H9 (cell line): ENCODE measurements at regions not wholly inside any gene's neighbourhood (a gene's known extent, or its start where the extent isn't known, plus 50 kb on each side); places are given as distances from the start of the nearest gene placed in this dataset.

Experiments
- DNase-seq: peaks from one replicate; pipeline ENCODE4 v3.0.0-alpha.2; 2017
- H2AFZ ChIP-seq: one replicate; pipeline ENCODE4 v1.6.1; 2013; ENCODE audit warnings: mild to moderate bottlenecking, low read length, control low read depth, moderate library complexity
- H2AK5ac ChIP-seq: 2 replicates; pipeline ENCODE4 v1.6.1; 2013; ENCODE audit warnings: low read length, control low read depth, mixed read lengths; ENCODE audit not compliant: insufficient read length
- H2BK120ac ChIP-seq: one replicate; pipeline ENCODE4 v1.6.1; 2013; ENCODE audit warnings: low read depth, mild to moderate bottlenecking, low read length, control low read depth, inconsistent platforms; ENCODE audit not compliant: poor library complexity, severe bottlenecking
- H2BK12ac ChIP-seq: 2 replicates; pipeline ENCODE4 v1.6.1; 2013; ENCODE audit warnings: low read length, control low read depth, mixed read lengths, low read depth; ENCODE audit not compliant: insufficient read length
- H2BK15ac ChIP-seq: 2 replicates; pipeline ENCODE4 v1.6.1; 2013; ENCODE audit warnings: low read depth, low read length, control low read depth
- H2BK20ac ChIP-seq: one replicate; pipeline ENCODE4 v1.6.1; 2013; ENCODE audit warnings: low read depth, mild to moderate bottlenecking, low read length, control low read depth, inconsistent platforms; ENCODE audit not compliant: poor library complexity, severe bottlenecking
- H2BK5ac ChIP-seq: 2 replicates; pipeline ENCODE4 v1.6.1; 2013; ENCODE audit warnings: low read length, control low read depth, mixed read lengths; ENCODE audit not compliant: insufficient read length
- H3K14ac ChIP-seq: 2 replicates; pipeline ENCODE4 v1.6.1; 2013; ENCODE audit warnings: low read length, control low read depth; ENCODE audit not compliant: insufficient read depth
- H3K18ac ChIP-seq: 2 replicates; pipeline ENCODE4 v1.6.1; 2013; ENCODE audit warnings: low read depth, mild to moderate bottlenecking, mixed read lengths, low read length, control low read depth; ENCODE audit not compliant: insufficient read length
- H3K23ac ChIP-seq: 2 replicates; pipeline ENCODE4 v1.6.1; 2013; ENCODE audit warnings: low read length, control low read depth, mixed read lengths, low read depth; ENCODE audit not compliant: insufficient read length
- H3K23me2 ChIP-seq: 2 replicates; pipeline ENCODE4 v1.6.1; 2013; ENCODE audit warnings: low read depth, mild to moderate bottlenecking, mixed read lengths, low read length, control low read depth; ENCODE audit not compliant: insufficient read length, poor library complexity, severe bottlenecking
- H3K27ac ChIP-seq: 2 replicates; pipeline ENCODE4 v1.5.1; 2013; ENCODE audit warnings: low read length, control low read depth, mixed read lengths, low read depth; ENCODE audit not compliant: insufficient read length
- H3K27me3 ChIP-seq: 2 replicates; pipeline ENCODE4 v1.6.1; 2013; ENCODE audit warnings: low read length, control low read depth, inconsistent platforms; ENCODE audit not compliant: insufficient read depth
- H3K4ac ChIP-seq: 2 replicates; pipeline ENCODE4 v1.6.1; 2013; ENCODE audit warnings: low read depth, mild to moderate bottlenecking, control low read depth, inconsistent platforms, low read length, moderate library complexity
- H3K4me1 ChIP-seq: 2 replicates; pipeline ENCODE4 v1.6.1; 2013; ENCODE audit warnings: low read length, control low read depth, inconsistent platforms; ENCODE audit not compliant: insufficient read depth
- H3K4me2 ChIP-seq: 2 replicates; pipeline ENCODE4 v1.6.1; 2013; ENCODE audit warnings: low read length, control low read depth, mixed read lengths; ENCODE audit not compliant: insufficient read length, insufficient read depth
- H3K56ac ChIP-seq: 2 replicates; pipeline ENCODE4 v1.6.1; 2013; ENCODE audit warnings: low read depth, mild to moderate bottlenecking, mixed read lengths, low read length, control low read depth; ENCODE audit not compliant: insufficient read length
- H3K79me1 ChIP-seq: 2 replicates; pipeline ENCODE4 v1.6.1; 2013; ENCODE audit warnings: low read depth, mild to moderate bottlenecking, moderate library complexity, low read length, control low read depth, inconsistent platforms; ENCODE audit not compliant: insufficient read depth, poor library complexity, severe bottlenecking
- H3K79me2 ChIP-seq: 2 replicates; pipeline ENCODE4 v1.6.1; 2013; ENCODE audit warnings: low read length, control low read depth, inconsistent platforms; ENCODE audit not compliant: insufficient read depth
- H3K9ac ChIP-seq: 2 replicates; pipeline ENCODE4 v1.6.1; 2013; ENCODE audit warnings: low read length, control low read depth, mixed read lengths; ENCODE audit not compliant: insufficient read length; ENCODE audit errors: extremely low read depth
- H3K9me3 ChIP-seq: one replicate; pipeline ENCODE4 v1.6.1; 2013; ENCODE audit warnings: low read depth, low read length, inconsistent platforms; ENCODE audit not compliant: control insufficient read depth
- H3T11ph ChIP-seq: one replicate; pipeline ENCODE4 v1.6.1; 2013; ENCODE audit warnings: mild to moderate bottlenecking, low read length, control low read depth, inconsistent platforms
- H4K20me1 ChIP-seq: one replicate; pipeline ENCODE4 v1.6.1; 2013; ENCODE audit not compliant: control insufficient read depth, insufficient read length, insufficient read depth
- H4K5ac ChIP-seq: 2 replicates; pipeline ENCODE4 v1.6.1; 2013; ENCODE audit warnings: low read depth, mild to moderate bottlenecking, mixed read lengths, low read length, control low read depth; ENCODE audit not compliant: insufficient read length
- H4K8ac ChIP-seq: replicated peaks from 2 replicates; pipeline ENCODE4 v1.6.1; 2013; ENCODE audit warnings: low read length, control low read depth, mixed read lengths, low read depth; ENCODE audit not compliant: insufficient read length
- H4K91ac ChIP-seq: 2 replicates; pipeline ENCODE4 v1.6.1; 2013; ENCODE audit warnings: low read depth, mild to moderate bottlenecking, moderate library complexity, mixed read lengths, low read length, control low read depth; ENCODE audit not compliant: insufficient read length
- H3K27ac Mint-ChIP-seq, 3 experiments: 2 replicates in 2 of 3; 3 replicates in 1 of 3; pipeline ENCODE4 v1.8.0; 2020 to 2021; ENCODE audit warnings: mixed read lengths in 3 of 3, mild to moderate bottlenecking in 1 of 3, moderate library complexity in 1 of 3
- H3K27me3 Mint-ChIP-seq: 2 replicates; pipeline ENCODE4 v1.8.0; 2021; ENCODE audit warnings: low read depth, mild to moderate bottlenecking, moderate library complexity, mixed read lengths
- H3K36me3 Mint-ChIP-seq, 3 experiments: 2 replicates in 2 of 3; 3 replicates in 1 of 3; pipeline ENCODE4 v1.8.0; 2020 to 2021; ENCODE audit warnings: low read depth in 3 of 3, mixed read lengths in 3 of 3; ENCODE audit not compliant: insufficient read depth in 1 of 3
- H3K4me1 Mint-ChIP-seq, 2 experiments: 2 replicates each; pipeline ENCODE4 v1.8.0; 2020; ENCODE audit warnings: mixed read lengths in 2 of 2
- H3K4me3 Mint-ChIP-seq, 2 experiments: 2 replicates in 1 of 2; 3 replicates in 1 of 2; pipeline ENCODE4 v1.8.0; 2020 to 2021; ENCODE audit warnings: mild to moderate bottlenecking in 2 of 2, mixed read lengths in 2 of 2, moderate library complexity in 1 of 2
- H3K9me3 Mint-ChIP-seq, 2 experiments: 2 replicates in 1 of 2; 3 replicates in 1 of 2; pipeline ENCODE4 v1.8.0; 2020; ENCODE audit warnings: mild to moderate bottlenecking in 2 of 2, mixed read lengths in 2 of 2, moderate library complexity in 1 of 2
- WGBS: extraction: QIAGEN DNeasy Blood & Tissue Kit; methylation state at CpG from one replicate; pipeline ENCODE4 v1.1.7; 2013; ENCODE audit warnings: missing lambda C conversion rate, low lambda C conversion rate, mixed read lengths; ENCODE audit not compliant: insufficient read length; ENCODE audit errors: extremely low coverage; 5-methylcytosine and 5-hydroxymethylcytosine counted together
- TF ChIP-seq, protein P1 (sequence below): fragments of 200-600 bp; sonication (generic); conservative IDR thresholded peaks from 3 replicates; pipeline ENCODE4 v1.8.0; 2021; ENCODE audit warnings: antibody characterized with exemption, mild to moderate bottlenecking

GRCh38 chr14:83251402-83251801 is 1717.7 kb upstream of the SEL1L start:
- Histone ChIP-seq H2BK120ac (no peak overlapping the region), H3K27ac (no peak overlapping the region), H3K56ac (no peak overlapping the region), H4K5ac (no peak overlapping the region), H2BK12ac (no peak overlapping the region), H2BK20ac (no peak overlapping the region), H3K23ac (no peak overlapping the region), H3T11ph (no peak overlapping the region), H4K91ac (no peak overlapping the region), H2AFZ (no peak overlapping the region), H3K27me3 (no peaks in the 10 kb centered on the region), H2BK5ac (no peak overlapping the region), H3K4me2 (no peak overlapping the region), H3K9ac (no peak overlapping the region), H3K9me3 (no peaks in the 10 kb centered on the region), H4K20me1 (no peaks in the 10 kb centered on the region), H3K4ac (no peak overlapping the region), H2BK15ac (no peak overlapping the region), H3K18ac (no peak overlapping the region), H3K79me1 (no peaks in the 10 kb centered on the region), H2AK5ac (no peak overlapping the region), H3K23me2 (no peaks in the 10 kb centered on the region), H3K4me1 (no peaks in the 10 kb centered on the region), H3K79me2 (no peaks in the 10 kb centered on the region), H3K14ac (no peak overlapping the region), H4K8ac (no peak overlapping the region)
- no peaks in the 10 kb centered on the region for H3K27me3 Mint-ChIP-seq
- TF ChIP-seq, protein P1, sequence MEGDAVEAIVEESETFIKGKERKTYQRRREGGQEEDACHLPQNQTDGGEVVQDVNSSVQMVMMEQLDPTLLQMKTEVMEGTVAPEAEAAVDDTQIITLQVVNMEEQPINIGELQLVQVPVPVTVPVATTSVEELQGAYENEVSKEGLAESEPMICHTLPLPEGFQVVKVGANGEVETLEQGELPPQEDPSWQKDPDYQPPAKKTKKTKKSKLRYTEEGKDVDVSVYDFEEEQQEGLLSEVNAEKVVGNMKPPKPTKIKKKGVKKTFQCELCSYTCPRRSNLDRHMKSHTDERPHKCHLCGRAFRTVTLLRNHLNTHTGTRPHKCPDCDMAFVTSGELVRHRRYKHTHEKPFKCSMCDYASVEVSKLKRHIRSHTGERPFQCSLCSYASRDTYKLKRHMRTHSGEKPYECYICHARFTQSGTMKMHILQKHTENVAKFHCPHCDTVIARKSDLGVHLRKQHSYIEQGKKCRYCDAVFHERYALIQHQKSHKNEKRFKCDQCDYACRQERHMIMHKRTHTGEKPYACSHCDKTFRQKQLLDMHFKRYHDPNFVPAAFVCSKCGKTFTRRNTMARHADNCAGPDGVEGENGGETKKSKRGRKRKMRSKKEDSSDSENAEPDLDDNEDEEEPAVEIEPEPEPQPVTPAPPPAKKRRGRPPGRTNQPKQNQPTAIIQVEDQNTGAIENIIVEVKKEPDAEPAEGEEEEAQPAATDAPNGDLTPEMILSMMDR = no peak
- no peak for DNase-seq
- H3K27ac Mint-ChIP-seq = no peak overlapping the region
- no peaks in the 10 kb centered on the region for H3K36me3 Mint-ChIP-seq
- WGBS = no CpG with 5 or more reads among the region's 2 CpGs
- H3K4me3 Mint-ChIP-seq = no peak overlapping the region
- H3K4me1 Mint-ChIP-seq = no peaks in the 10 kb centered on the region
- no peaks in the 10 kb centered on the region for H3K9me3 Mint-ChIP-seq
